Lower leg skin (tissue), 3 donors: ENCODE measurements at regions not wholly inside any gene's neighbourhood (a gene's known extent, or its start where the extent isn't known, plus 50 kb on each side); places are given as distances from the start of the nearest gene placed in this dataset.
"Not testable (repeated sequence)": the region's sequence is repeated elsewhere in the genome, so short reads cannot be mapped to it uniquely, and the experiment has no call there.

Experiments used
- POLR2A ChIP-seq, 2 donors: fragments of 450-650 bp; IDR thresholded peaks; one replicate each; pipeline ENCODE4 v1.6.1; 2016 to 2017; ENCODE audit warnings: antibody characterized with exemption in 2 of 2, mild to moderate bottlenecking in 1 of 2, moderate library complexity in 1 of 2
- TF ChIP-seq, protein P1 (sequence below), 3 donors: fragments of 450-650 bp; IDR thresholded peaks; one replicate each; pipeline ENCODE4 v1.5.1; 2016; ENCODE audit warnings: antibody characterized with exemption in 3 of 3, mild to moderate bottlenecking in 3 of 3, moderate library complexity in 2 of 3

GRCh38 chr1:16795119-16795518, 54.8 kb downstream of the RNU1-4 start:
- not testable (repeated sequence) for TF ChIP-seq POLR2A (IDR thresholded peaks at IDR 0.05)
- TF ChIP-seq, protein P1, sequence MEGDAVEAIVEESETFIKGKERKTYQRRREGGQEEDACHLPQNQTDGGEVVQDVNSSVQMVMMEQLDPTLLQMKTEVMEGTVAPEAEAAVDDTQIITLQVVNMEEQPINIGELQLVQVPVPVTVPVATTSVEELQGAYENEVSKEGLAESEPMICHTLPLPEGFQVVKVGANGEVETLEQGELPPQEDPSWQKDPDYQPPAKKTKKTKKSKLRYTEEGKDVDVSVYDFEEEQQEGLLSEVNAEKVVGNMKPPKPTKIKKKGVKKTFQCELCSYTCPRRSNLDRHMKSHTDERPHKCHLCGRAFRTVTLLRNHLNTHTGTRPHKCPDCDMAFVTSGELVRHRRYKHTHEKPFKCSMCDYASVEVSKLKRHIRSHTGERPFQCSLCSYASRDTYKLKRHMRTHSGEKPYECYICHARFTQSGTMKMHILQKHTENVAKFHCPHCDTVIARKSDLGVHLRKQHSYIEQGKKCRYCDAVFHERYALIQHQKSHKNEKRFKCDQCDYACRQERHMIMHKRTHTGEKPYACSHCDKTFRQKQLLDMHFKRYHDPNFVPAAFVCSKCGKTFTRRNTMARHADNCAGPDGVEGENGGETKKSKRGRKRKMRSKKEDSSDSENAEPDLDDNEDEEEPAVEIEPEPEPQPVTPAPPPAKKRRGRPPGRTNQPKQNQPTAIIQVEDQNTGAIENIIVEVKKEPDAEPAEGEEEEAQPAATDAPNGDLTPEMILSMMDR (IDR thresholded peaks at IDR 0.05): not testable (repeated sequence)
